ENCODE measurements at regions not wholly inside any gene's neighbourhood (a gene's known extent, or its start where the extent isn't known, plus 50 kb on each side); places are given as distances from the start of the nearest gene placed in this dataset.

DNA sequence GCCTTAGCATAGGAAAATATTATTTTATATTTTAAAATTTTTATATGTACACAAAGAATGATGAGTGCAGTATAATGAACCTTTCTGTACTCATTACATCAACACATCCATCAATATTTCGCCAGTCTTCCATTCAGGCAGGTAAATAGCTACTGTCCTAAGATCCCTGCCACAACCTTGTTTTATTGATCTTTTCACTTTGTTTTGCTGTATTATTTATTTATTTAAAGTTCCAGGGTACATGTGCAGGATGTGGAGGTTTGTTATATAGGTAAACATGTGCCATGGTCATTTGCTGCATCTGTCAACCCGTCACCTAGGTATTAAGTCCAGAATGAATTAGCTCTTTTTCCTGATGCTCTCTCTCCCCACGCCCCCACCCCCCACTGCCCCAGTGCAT, 64.6 kb downstream of the INHBB start (continued):
- TF ChIP-seq, protein P1, sequence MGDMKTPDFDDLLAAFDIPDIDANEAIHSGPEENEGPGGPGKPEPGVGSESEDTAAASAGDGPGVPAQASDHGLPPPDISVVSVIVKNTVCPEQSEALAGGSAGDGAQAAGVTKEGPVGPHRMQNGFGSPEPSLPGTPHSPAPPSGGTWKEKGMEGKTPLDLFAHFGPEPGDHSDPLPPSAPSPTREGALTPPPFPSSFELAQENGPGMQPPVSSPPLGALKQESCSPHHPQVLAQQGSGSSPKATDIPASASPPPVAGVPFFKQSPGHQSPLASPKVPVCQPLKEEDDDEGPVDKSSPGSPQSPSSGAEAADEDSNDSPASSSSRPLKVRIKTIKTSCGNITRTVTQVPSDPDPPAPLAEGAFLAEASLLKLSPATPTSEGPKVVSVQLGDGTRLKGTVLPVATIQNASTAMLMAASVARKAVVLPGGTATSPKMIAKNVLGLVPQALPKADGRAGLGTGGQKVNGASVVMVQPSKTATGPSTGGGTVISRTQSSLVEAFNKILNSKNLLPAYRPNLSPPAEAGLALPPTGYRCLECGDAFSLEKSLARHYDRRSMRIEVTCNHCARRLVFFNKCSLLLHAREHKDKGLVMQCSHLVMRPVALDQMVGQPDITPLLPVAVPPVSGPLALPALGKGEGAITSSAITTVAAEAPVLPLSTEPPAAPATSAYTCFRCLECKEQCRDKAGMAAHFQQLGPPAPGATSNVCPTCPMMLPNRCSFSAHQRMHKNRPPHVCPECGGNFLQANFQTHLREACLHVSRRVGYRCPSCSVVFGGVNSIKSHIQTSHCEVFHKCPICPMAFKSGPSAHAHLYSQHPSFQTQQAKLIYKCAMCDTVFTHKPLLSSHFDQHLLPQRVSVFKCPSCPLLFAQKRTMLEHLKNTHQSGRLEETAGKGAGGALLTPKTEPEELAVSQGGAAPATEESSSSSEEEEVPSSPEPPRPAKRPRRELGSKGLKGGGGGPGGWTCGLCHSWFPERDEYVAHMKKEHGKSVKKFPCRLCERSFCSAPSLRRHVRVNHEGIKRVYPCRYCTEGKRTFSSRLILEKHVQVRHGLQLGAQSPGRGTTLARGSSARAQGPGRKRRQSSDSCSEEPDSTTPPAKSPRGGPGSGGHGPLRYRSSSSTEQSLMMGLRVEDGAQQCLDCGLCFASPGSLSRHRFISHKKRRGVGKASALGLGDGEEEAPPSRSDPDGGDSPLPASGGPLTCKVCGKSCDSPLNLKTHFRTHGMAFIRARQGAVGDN (IDR thresholded peaks at IDR 0.05) = no peak
- TF ChIP-seq HDGF (IDR thresholded peaks at IDR 0.05) (no peak), HCFC1 (IDR thresholded peaks at IDR 0.05; ENCODE audit: low read length) (no peak)

DNA sequence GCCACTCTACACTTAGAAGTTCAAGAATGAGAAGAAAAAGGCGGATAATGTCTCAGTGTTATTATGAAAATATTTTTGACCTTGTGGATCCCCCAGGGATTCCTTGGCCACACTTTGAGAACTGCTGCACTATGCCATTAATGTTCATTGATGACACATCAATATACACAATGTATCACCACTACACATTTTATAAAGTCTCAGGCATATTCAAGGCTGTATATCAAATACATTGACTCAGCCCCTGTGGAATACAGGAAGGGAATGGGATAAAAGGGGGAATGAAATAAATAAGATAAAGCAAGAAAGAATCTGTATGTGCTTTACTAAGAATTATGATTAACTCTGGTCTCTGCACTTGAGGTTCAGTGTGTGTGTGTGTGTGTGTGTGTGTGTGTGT, 69.1 kb downstream of the INHBB start:
- H3K4me2 ChIP-seq (ENCODE audit: control insufficient read depth, insufficient read depth) = no peak overlapping the region
- SMC1A ChIA-PET (ENCODE audit: uncharacterized antibody, unreplicated experiment) = no interaction called here
- H2AFZ ChIP-seq (ENCODE audit: control insufficient read depth, low read depth, low read length) = no peak overlapping the region
- H3K9me3 ChIP-seq (replicated peaks; ENCODE audit: control insufficient read depth, insufficient read depth, low read length) = no peaks in the 10 kb centered on the region; the same call in 2 of the 3 replicates
- POLR2A ChIA-PET = interaction anchor here (0.6 kb wide), 1 partner anchor 55 kb away, joined by 5 read pairs; no protein-coding TSS in a partner anchor
- H3K36me3 ChIP-seq (ENCODE audit: control insufficient read depth in 2 of 2, insufficient read depth in 2 of 2, low read length in 1 of 2) = no peaks in the 10 kb centered on the region
- no peak overlapping the region for H3K9ac ChIP-seq (ENCODE audit: control insufficient read depth, insufficient read depth, low read length)
- ATAC-seq (no peak), FAIRE-seq (no peak), DNase-seq (ENCODE audit: low read depth, low spot score) (no peak)
- no TSS peak for BruUV-seq (replicated peaks)
- H3K4me1 ChIP-seq (ENCODE audit: control insufficient read depth, insufficient read depth, low read length) = no peaks in the 10 kb centered on the region
- RAD21 ChIA-PET (ENCODE audit: unreplicated experiment) = no interaction called here
- TF ChIP-seq CBX3 (IDR thresholded peaks at IDR 0.05; ENCODE audit: borderline replicate concordance, low read depth) (no peak), SP1 (IDR thresholded peaks at IDR 0.05; ENCODE audit: low read depth, low read length) (no peak), NFYA (IDR thresholded peaks at IDR 0.05; ENCODE audit: borderline replicate concordance, low read depth, low read length) (no peak)
- H3K27me3 ChIP-seq (replicated peaks in 1 of 2; ENCODE audit: control insufficient read depth in 2 of 2, insufficient read depth in 2 of 2, low read length in 1 of 2) = no peaks in the 10 kb centered on the region; a peak in 1 of 4 replicates
- intact Hi-C loops (cut with micrococcal nuclease; ENCODE audit: unreplicated experiment) (no loop called here), in situ Hi-C loops (cut with MboI) (no loop called here)
- CTCF ChIA-PET = no interaction called here
- no peak overlapping the region for H3K27ac ChIP-seq (ENCODE audit: control insufficient read depth, insufficient read depth)
- 17% methylated on average over 1 of the region's 1 CpG for WGBS (ENCODE audit: insufficient coverage, insufficient replicate concordance, low lambda C conversion rate, missing lambda C conversion rate)
- H3K79me2 ChIP-seq (ENCODE audit: control insufficient read depth, insufficient read depth, low read length) = no peaks in the 10 kb centered on the region
- H4K20me1 ChIP-seq (ENCODE audit: control insufficient read depth, insufficient read depth) = no peaks in the 10 kb centered on the region
- H3K4me3 ChIP-seq = no peak overlapping the region

Measured in GM12878 (cell line).